RWPE2 (cell line): ENCODE measurements at regions not wholly inside any gene's neighbourhood (a gene's known extent, or its start where the extent isn't known, plus 50 kb on each side); places are given as distances from the start of the nearest gene placed in this dataset.

Experiments
- ATAC-seq: fragments of 200-7000 bp; cut with Tn5 transposase; 3 replicates; pipeline ENCODE4 v1.9.1; 2021; ENCODE audit warnings: low read depth
- DNase-seq: peaks from one replicate; pipeline ENCODE4 v3.0.0-alpha.2; 2020; ENCODE audit warnings: low spot score
- H3K27ac ChIP-seq: fragments of 450-650 bp; 2 replicates; pipeline ENCODE4 v1.5.1; 2017; ENCODE audit warnings: mild to moderate bottlenecking; ENCODE audit not compliant: poor library complexity, severe bottlenecking
- H3K27me3 ChIP-seq: fragments of 250-450 bp; sonication (Bioruptor Pico); 2 replicates; pipeline ENCODE4 v1.5.1; 2021; ENCODE audit warnings: mild to moderate bottlenecking, moderate library complexity; ENCODE audit not compliant: insufficient read depth, poor library complexity, severe bottlenecking
- H3K36me3 ChIP-seq: fragments of 250-450 bp; sonication (Bioruptor Pico); 2 replicates; pipeline ENCODE4 v1.5.1; 2020; ENCODE audit warnings: low read depth, mild to moderate bottlenecking, moderate library complexity
- H3K4me1 ChIP-seq: fragments of 250-450 bp; sonication (Bioruptor Pico); 2 replicates; pipeline ENCODE4 v1.5.1; 2021; ENCODE audit warnings: mild to moderate bottlenecking, moderate library complexity; ENCODE audit not compliant: insufficient read depth, poor library complexity, severe bottlenecking
- H3K4me3 ChIP-seq: fragments of 250-450 bp; sonication (Bioruptor Pico); 2 replicates; pipeline ENCODE4 v1.5.1; 2021; ENCODE audit warnings: mild to moderate bottlenecking, moderate library complexity; ENCODE audit not compliant: severe bottlenecking
- H3K9me3 ChIP-seq: fragments of 250-450 bp; sonication (Bioruptor Pico); 2 replicates; pipeline ENCODE4 v1.5.1; 2021; ENCODE audit warnings: mild to moderate bottlenecking, moderate library complexity; ENCODE audit not compliant: severe bottlenecking
- TF ChIP-seq, protein P1 (sequence below): fragments of 450-650 bp; IDR thresholded peaks from one replicate; pipeline ENCODE4 v1.5.1; 2017; ENCODE audit warnings: mild to moderate bottlenecking, moderate library complexity; ENCODE audit not compliant: poor library complexity, severe bottlenecking

GRCh38 chr12:91918431-91918830 lies 227.2 kb downstream of the BTG1 start:
- ATAC-seq, result no peak
- H3K36me3 ChIP-seq, result no peaks in the 10 kb centered on the region
- DNase-seq, result no peak
- H3K4me3 ChIP-seq, result no peak overlapping the region
- H3K27ac ChIP-seq, result no peak overlapping the region
- TF ChIP-seq, protein P1, sequence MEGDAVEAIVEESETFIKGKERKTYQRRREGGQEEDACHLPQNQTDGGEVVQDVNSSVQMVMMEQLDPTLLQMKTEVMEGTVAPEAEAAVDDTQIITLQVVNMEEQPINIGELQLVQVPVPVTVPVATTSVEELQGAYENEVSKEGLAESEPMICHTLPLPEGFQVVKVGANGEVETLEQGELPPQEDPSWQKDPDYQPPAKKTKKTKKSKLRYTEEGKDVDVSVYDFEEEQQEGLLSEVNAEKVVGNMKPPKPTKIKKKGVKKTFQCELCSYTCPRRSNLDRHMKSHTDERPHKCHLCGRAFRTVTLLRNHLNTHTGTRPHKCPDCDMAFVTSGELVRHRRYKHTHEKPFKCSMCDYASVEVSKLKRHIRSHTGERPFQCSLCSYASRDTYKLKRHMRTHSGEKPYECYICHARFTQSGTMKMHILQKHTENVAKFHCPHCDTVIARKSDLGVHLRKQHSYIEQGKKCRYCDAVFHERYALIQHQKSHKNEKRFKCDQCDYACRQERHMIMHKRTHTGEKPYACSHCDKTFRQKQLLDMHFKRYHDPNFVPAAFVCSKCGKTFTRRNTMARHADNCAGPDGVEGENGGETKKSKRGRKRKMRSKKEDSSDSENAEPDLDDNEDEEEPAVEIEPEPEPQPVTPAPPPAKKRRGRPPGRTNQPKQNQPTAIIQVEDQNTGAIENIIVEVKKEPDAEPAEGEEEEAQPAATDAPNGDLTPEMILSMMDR, result no peak
- H3K9me3 ChIP-seq, result no peaks in the 10 kb centered on the region
- no peaks in the 10 kb centered on the region for H3K27me3 ChIP-seq
- H3K4me1 ChIP-seq, result peaks cover 3% of the 10 kb centered on the region

DNA sequence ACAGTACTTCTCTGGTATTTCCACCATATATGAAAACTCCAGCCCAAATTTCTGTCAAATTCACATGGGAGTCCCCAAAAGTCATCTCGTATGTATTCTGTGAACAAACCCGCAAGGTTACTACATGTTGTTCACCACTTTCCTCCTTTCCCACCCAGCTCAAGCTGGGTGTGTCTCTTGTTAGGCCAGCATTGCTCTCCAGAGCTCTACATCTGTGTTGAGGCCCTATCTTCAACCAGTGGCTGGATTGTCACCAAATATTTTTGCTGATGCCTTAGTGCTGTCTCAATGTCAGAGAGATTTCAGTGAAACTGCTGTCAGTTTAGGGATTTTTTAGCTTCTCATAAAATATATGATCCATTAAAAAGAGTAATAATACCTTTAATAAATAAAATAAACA lies 230.9 kb downstream of the BTG1 start:
- no peaks in the 10 kb centered on the region for H3K36me3 ChIP-seq
- no peaks in the 10 kb centered on the region for H3K27me3 ChIP-seq
- no peak for ATAC-seq
- H3K27ac ChIP-seq, result no peak overlapping the region
- no peak overlapping the region for H3K4me3 ChIP-seq
- no peaks in the 10 kb centered on the region for H3K9me3 ChIP-seq
- TF ChIP-seq, protein P1, result no peak
- H3K4me1 ChIP-seq, result peaks cover 3% of the 10 kb centered on the region
- no peak for DNase-seq

- no peak overlapping the region for H3K4me3 ChIP-seq
- peaks cover 3% of the 10 kb centered on the region for H3K4me1 ChIP-seq
- H3K9me3 ChIP-seq, result no peaks in the 10 kb centered on the region
- no peak for DNase-seq
- TF ChIP-seq, protein P1, result no peak
- ATAC-seq, result no peak
- H3K27me3 ChIP-seq, result no peaks in the 10 kb centered on the region
- no peak overlapping the region for H3K27ac ChIP-seq
- H3K36me3 ChIP-seq, result no peaks in the 10 kb centered on the region
These were observed 232.0 kb downstream of the BTG1 start for GRCh38 chr12:91913651-91914050.

DNA sequence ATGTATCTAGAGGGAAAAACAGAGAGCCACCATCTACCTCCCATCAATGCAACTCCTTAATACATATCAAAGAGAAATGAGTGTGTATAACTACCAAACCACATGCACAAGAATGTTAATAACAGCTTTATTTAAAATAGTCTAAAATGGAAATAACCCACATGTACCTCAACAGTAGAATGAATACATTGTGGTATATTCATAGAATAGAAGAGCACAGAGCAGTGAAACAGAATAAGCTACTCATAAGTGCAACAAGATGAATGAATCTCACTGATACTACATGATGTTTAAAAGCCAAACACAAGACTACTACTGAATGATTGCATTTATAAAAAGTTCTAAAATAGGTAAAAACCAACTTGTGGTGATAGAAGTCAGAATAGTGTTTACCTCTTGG lies 232.5 kb downstream of the BTG1 start:
- ATAC-seq, result no peak

GRCh38 chr12:91912178-91912577 lies 233.5 kb downstream of the BTG1 start:
- H3K4me1 ChIP-seq, result peaks cover 3% of the 10 kb centered on the region
- no peak for ATAC-seq
- no peaks in the 10 kb centered on the region for H3K27me3 ChIP-seq
- no peak for DNase-seq
- no peak overlapping the region for H3K4me3 ChIP-seq
- TF ChIP-seq, protein P1, result no peak
- H3K9me3 ChIP-seq, result no peaks in the 10 kb centered on the region
- no peaks in the 10 kb centered on the region for H3K36me3 ChIP-seq
- H3K27ac ChIP-seq, result no peak overlapping the region

More for the DNA sequence above, 232.5 kb downstream of the BTG1 start:
- DNase-seq, result no peak
- peaks cover 3% of the 10 kb centered on the region for H3K4me1 ChIP-seq
- H3K36me3 ChIP-seq, result no peaks in the 10 kb centered on the region
- H3K9me3 ChIP-seq, result no peaks in the 10 kb centered on the region
- H3K27me3 ChIP-seq, result no peaks in the 10 kb centered on the region
- TF ChIP-seq, protein P1, result no peak
- H3K27ac ChIP-seq, result no peak overlapping the region
- H3K4me3 ChIP-seq, result no peak overlapping the region
